ENCODE measurements at regions not wholly inside any gene's neighbourhood (a gene's known extent, or its start where the extent isn't known, plus 50 kb on each side); places are given as distances from the start of the nearest gene placed in this dataset.

DNA sequence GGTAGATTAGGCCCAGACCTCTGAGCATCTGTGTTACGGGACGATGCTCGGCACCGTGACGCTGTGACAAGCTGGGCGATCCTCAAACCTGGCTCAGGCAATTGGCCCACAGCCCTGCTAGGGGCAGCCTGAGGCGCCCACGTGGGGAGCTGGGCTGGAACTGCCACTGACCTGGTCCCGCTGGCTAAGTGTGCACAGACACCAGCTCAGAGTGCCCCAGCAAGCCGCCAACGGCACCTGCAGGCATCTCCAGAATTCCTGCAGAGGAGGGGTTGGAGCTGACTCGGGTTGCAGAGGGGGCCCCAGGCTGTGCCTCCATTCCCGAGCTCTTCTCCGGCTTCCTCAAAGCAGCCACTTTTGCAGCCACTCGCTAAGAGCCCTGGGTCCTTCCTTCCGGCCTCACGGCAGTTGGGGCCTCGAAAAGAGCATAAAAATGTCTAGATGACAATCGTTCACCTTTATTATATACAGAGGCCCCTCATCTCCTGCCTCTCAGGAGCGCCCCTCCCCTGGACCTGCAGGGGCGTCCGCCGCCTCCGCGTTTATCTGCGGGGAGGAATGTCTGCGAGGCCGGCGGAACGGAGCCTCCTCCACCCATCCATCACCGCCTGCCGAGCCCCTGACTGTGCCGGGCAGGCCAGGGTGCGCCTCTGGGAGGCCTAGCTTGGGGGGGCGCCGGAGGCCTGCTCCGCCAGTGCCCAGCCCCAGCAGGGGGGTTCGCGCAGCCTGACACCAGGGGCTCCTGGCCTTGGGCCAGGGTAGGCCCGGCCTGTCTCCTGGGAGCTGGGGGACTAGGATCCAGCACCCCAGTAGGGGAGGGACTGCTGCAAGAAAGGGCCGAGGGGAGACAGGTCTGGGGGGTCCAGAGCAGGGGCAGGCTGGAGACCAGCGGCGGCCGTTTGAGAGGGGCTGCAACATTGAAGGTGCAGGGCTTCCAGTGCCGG, 144.9 kb downstream of the BARX1 start:
- peak in 3 of 4 experiments; percentile 38 to 52 (median 48) for DNase-seq (ENCODE audit: extremely low read depth in 1 of 4, low spot score in 3 of 4)
- WGBS (ENCODE audit: insufficient coverage, low coverage, missing lambda C conversion rate), result 32% methylated on average over 34 of the region's 45 CpGs
- BruUV-seq (replicated peaks), result no TSS peak
- no peaks in the 10 kb centered on the region; a peak in 2 of 5 replicates for H3K27me3 ChIP-seq (ENCODE audit: control insufficient read depth in 2 of 2, insufficient read depth in 2 of 2, low read length in 2 of 2)
- H3K36me3 ChIP-seq (ENCODE audit: control insufficient read depth, insufficient read depth, low read length), result no peaks in the 10 kb centered on the region
- no peaks in the 10 kb centered on the region for H4K20me1 ChIP-seq (replicated peaks; ENCODE audit: control insufficient read depth, insufficient read depth, low read length)
- H3K4me3 ChIP-seq, result no peak overlapping the region
- TF ChIP-seq MEIS2 (IDR thresholded peaks at IDR 0.05; ENCODE audit: partially characterized antibody) (peak; percentile 50), ZNF274 (IDR thresholded peaks at IDR 0.05; ENCODE audit: borderline replicate concordance, low read depth, low read length) (no peak), ZNF239 (CRISPR knock-in tag; IDR thresholded peaks at IDR 0.05) (no peak), FUS (optimal IDR thresholded peaks at IDR 0.05; ENCODE audit: low read depth, low read length) (no peak), EGR1 (conservative IDR thresholded peaks at IDR 0.05) (peak; percentile 57; the same call in 1 of the 2 replicates), NFIC (IDR thresholded peaks at IDR 0.05) (peak; percentile 65)
- TF ChIP-seq, protein P1, sequence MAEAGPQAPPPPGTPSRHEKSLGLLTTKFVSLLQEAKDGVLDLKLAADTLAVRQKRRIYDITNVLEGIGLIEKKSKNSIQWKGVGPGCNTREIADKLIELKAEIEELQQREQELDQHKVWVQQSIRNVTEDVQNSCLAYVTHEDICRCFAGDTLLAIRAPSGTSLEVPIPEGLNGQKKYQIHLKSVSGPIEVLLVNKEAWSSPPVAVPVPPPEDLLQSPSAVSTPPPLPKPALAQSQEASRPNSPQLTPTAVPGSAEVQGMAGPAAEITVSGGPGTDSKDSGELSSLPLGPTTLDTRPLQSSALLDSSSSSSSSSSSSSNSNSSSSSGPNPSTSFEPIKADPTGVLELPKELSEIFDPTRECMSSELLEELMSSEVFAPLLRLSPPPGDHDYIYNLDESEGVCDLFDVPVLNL (CRISPR knock-in tag; IDR thresholded peaks at IDR 0.05; ENCODE audit: low read depth), result no peak
- intact Hi-C loops (cut with micrococcal nuclease) (no loop called here), in situ Hi-C loops (cut with MboI) (no loop called here)
- CTCF ChIA-PET (ENCODE audit: low intra/inter-chr PET ratio), result no interaction called here
- peak overlapping the region; percentile 45; the same call in 1 of the 2 replicates for H2AFZ ChIP-seq (ENCODE audit: low read depth, low read length)
- H3K9ac ChIP-seq (ENCODE audit: insufficient read depth in 1 of 2, low read depth in 2 of 2, low read length in 2 of 2), result peak overlapping the region in 1 of 2 experiments; percentile 78; a peak in 2 of 4 replicates
- POLR2A ChIA-PET, result no interaction called here
- ATAC-seq, result no peak
- no peaks in the 10 kb centered on the region for H3K79me2 ChIP-seq (ENCODE audit: control insufficient read depth, insufficient read depth, low read length)
- H3K4me1 ChIP-seq (replicated peaks in 1 of 2; ENCODE audit: control insufficient read depth in 2 of 2, insufficient read depth in 2 of 2, low read length in 2 of 2), result peaks cover 6 to 34% of the 10 kb centered on the region in 2 experiments; a peak in 4 of 5 replicates
- H3K27ac ChIP-seq (ENCODE audit: extremely low read depth, low read depth, low read length), result no peak overlapping the region
- H3K4me2 ChIP-seq (ENCODE audit: insufficient read depth, low read length), result no peak overlapping the region
- H3K9me3 ChIP-seq (replicated peaks; ENCODE audit: control insufficient read depth, insufficient read depth, low read depth, low read length), result no peaks in the 10 kb centered on the region
- FAIRE-seq, result no peak
- no peaks in the 10 kb centered on the region for H3K9me1 ChIP-seq (ENCODE audit: control insufficient read depth, insufficient read depth, low read length)
